IMR-90 (cell line): ENCODE measurements at regions not wholly inside any gene's neighbourhood (a gene's known extent, or its start where the extent isn't known, plus 50 kb on each side); places are given as distances from the start of the nearest gene placed in this dataset.

Experiments
- ATAC-seq: fragments of 200-7000 bp; cut with Tn5 transposase; 2 replicates; pipeline ENCODE4 v1.9.1; 2020; ENCODE audit warnings: low read depth, mild to moderate bottlenecking, moderate library complexity
- BruUV-seq: library from RNA; stranded (reverse); fragments of 400-500 nt; replicated peaks from 2 replicates; lab custom pipeline; 2021; lab: Mats Ljungman, UMichigan
- CTCF ChIA-PET: fragments of 300-600 bp; formaldehyde crosslinking; extraction: SDS; loops from one replicate; lab custom pipeline; 2021; ENCODE audit warnings: antibody characterized with exemption; lab: Yijun Ruan, JAX
- POLR2A ChIA-PET: fragments of 300-600 bp; sonication (Branson Sonifier 250); formaldehyde crosslinking; loops from one replicate; lab custom pipeline; 2022; ENCODE audit warnings: antibody characterized with exemption; ENCODE audit not compliant: unreplicated experiment; lab: Charles Lee
- DNase-seq: peaks from one replicate; pipeline ENCODE4 v3.0.0; 2013
- H2AFZ ChIP-seq: replicated peaks from 2 replicates; pipeline ENCODE3; 2013; ENCODE audit warnings: low read length, mild to moderate bottlenecking; ENCODE audit not compliant: poor library complexity
- H2AK5ac ChIP-seq: 2 replicates; pipeline ENCODE4 v1.6.1; 2013; ENCODE audit warnings: low read depth, low read length, inconsistent platforms
- H2AK9ac ChIP-seq: replicated peaks from 2 replicates; pipeline ENCODE3; 2013; ENCODE audit warnings: mild to moderate bottlenecking, low read depth, low read length, moderate library complexity; ENCODE audit not compliant: poor library complexity
- H2BK120ac ChIP-seq: 2 replicates; pipeline ENCODE4 v1.6.1; 2013; ENCODE audit warnings: low read depth, low read length, inconsistent platforms
- H2BK15ac ChIP-seq: 3 replicates; pipeline ENCODE4 v1.6.1; 2013; ENCODE audit warnings: low read depth, low read length, inconsistent platforms
- H2BK20ac ChIP-seq: 2 replicates; pipeline ENCODE4 v1.6.1; 2013; ENCODE audit warnings: low read depth, mild to moderate bottlenecking, inconsistent platforms, low read length, moderate library complexity
- H2BK5ac ChIP-seq: 2 replicates; pipeline ENCODE4 v1.6.1; 2013; ENCODE audit warnings: mild to moderate bottlenecking, low read depth, low read length, inconsistent platforms; ENCODE audit not compliant: poor library complexity, severe bottlenecking
- H3K14ac ChIP-seq: replicated peaks from 2 replicates; pipeline ENCODE4 v1.6.1; 2013; ENCODE audit warnings: low read depth, low read length, inconsistent platforms
- H3K18ac ChIP-seq: 2 replicates; pipeline ENCODE4 v1.6.1; 2013; ENCODE audit warnings: low read depth, low read length, control low read depth
- H3K23ac ChIP-seq: 2 replicates; pipeline ENCODE4 v1.6.1; 2013; ENCODE audit warnings: low read depth, low read length, inconsistent platforms
- H3K27ac ChIP-seq: 2 replicates; pipeline ENCODE4 v1.5.1; 2013; ENCODE audit warnings: mild to moderate bottlenecking, control low read depth, low read length; ENCODE audit not compliant: insufficient read depth
- H3K27me3 ChIP-seq: 2 replicates; pipeline ENCODE4 v1.6.1; 2013; ENCODE audit warnings: low read length; ENCODE audit not compliant: control insufficient read depth, insufficient read depth
- H3K36me3 ChIP-seq: 2 replicates; pipeline ENCODE4 v1.6.1; 2013; ENCODE audit warnings: low read length, mixed read lengths; ENCODE audit not compliant: control insufficient read depth, insufficient read depth
- H3K4ac ChIP-seq: 2 replicates; pipeline ENCODE4 v1.6.1; 2013; ENCODE audit warnings: low read depth, low read length, inconsistent platforms
- H3K4me1 ChIP-seq: 2 replicates; pipeline ENCODE4 v1.6.1; 2013; ENCODE audit warnings: low read length, mixed read lengths; ENCODE audit not compliant: control insufficient read depth, insufficient read depth
- H3K4me2 ChIP-seq: 2 replicates; pipeline ENCODE4 v1.6.1; 2013; ENCODE audit warnings: low read depth, mild to moderate bottlenecking, control low read depth, low read length, moderate library complexity
- H3K4me3 ChIP-seq: 2 replicates; pipeline ENCODE4 v1.5.1; 2013; ENCODE audit warnings: low read depth, mild to moderate bottlenecking, control low read depth, low read length, moderate library complexity; ENCODE audit not compliant: insufficient read depth
- H3K56ac ChIP-seq: 2 replicates; pipeline ENCODE4 v1.6.1; 2013; ENCODE audit warnings: low read length, inconsistent platforms; ENCODE audit not compliant: insufficient read depth; ENCODE audit errors: extremely low read depth
- H3K79me1 ChIP-seq, 2 experiments: 2 replicates each; pipeline ENCODE4 v1.6.1; 2013; ENCODE audit warnings: low read length in 2 of 2, inconsistent platforms in 1 of 2, low read depth in 1 of 2
- H3K9ac ChIP-seq: 2 replicates; pipeline ENCODE4 v1.6.1; 2013; ENCODE audit warnings: low read depth, low read length, control low read depth
- H3K9me1 ChIP-seq: 2 replicates; pipeline ENCODE4 v1.6.1; 2013; ENCODE audit warnings: low read length, inconsistent platforms; ENCODE audit not compliant: insufficient read depth
- H3K9me3 ChIP-seq: 2 replicates; pipeline ENCODE4 v1.6.1; 2013; ENCODE audit warnings: low read length; ENCODE audit not compliant: control insufficient read depth, insufficient read depth
- H4K20me1 ChIP-seq: 2 replicates; pipeline ENCODE4 v1.6.1; 2013; ENCODE audit warnings: low read length, inconsistent platforms; ENCODE audit not compliant: insufficient read depth
- H4K5ac ChIP-seq: 2 replicates; pipeline ENCODE4 v1.6.1; 2013; ENCODE audit warnings: mild to moderate bottlenecking, low read depth, low read length, control low read depth
- H4K8ac ChIP-seq, 2 experiments: 2 replicates each; pipeline ENCODE4 v1.6.1; 2013; ENCODE audit warnings: low read depth in 2 of 2, low read length in 2 of 2, control low read depth in 1 of 2, inconsistent platforms in 1 of 2
- H4K91ac ChIP-seq: 2 replicates; pipeline ENCODE4 v1.6.1; 2013; ENCODE audit warnings: low read depth, low read length, inconsistent platforms; ENCODE audit not compliant: insufficient read depth
- CHD1 ChIP-seq: IDR thresholded peaks from 2 replicates; pipeline ENCODE4 v1.6.1; 2012; ENCODE audit warnings: low read depth, low read length, improper control_type of control experiment
- MAFK ChIP-seq: IDR thresholded peaks from 2 replicates; pipeline ENCODE4 v1.6.1; 2012; ENCODE audit warnings: low read depth, low read length, improper control_type of control experiment
- NFE2L2 ChIP-seq: fragments of 150-350 bp; IDR thresholded peaks from 2 replicates; pipeline ENCODE4 v1.6.1; 2016; ENCODE audit warnings: low read depth, mild to moderate bottlenecking, low read length
- RFX5 ChIP-seq: IDR thresholded peaks from 2 replicates; pipeline ENCODE4 v1.8.0; 2012; ENCODE audit warnings: low read depth, mild to moderate bottlenecking, low read length, moderate library complexity
- WGBS, 2 experiments: methylation state at CpG; one replicate each; pipeline versions ENCODE4 v1.1.5 to v1.1.7; 2013; ENCODE audit warnings: missing lambda C conversion rate in 2 of 2; ENCODE audit not compliant: insufficient read length in 1 of 2; ENCODE audit errors: extremely low coverage in 2 of 2; 5-methylcytosine and 5-hydroxymethylcytosine counted together
- dilution Hi-C: fragments of 300-500 bp; cut with HindIII; formaldehyde crosslinking; loops from one replicate; pipeline ENCODE4 v1.14.3; 2018; ENCODE audit warnings: low sequenced_read_pairs; ENCODE audit not compliant: unreplicated experiment
- in situ Hi-C: fragments of 300-500 bp; cut with MboI; formaldehyde crosslinking; loops from 3 replicates; pipeline ENCODE4 v1.14.3; 2019; ENCODE audit warnings: low sequenced_read_pairs, inconsistent platforms, mixed read lengths
- intact Hi-C: fragments of 100-400 bp; cut with micrococcal nuclease; formaldehyde crosslinking; loops from 2 replicates; pipeline ENCODE4 v1.10.0; 2022
- TF ChIP-seq, protein P1 (sequence below): fragments of 150-350 bp; IDR thresholded peaks from 2 replicates; pipeline ENCODE4 v1.6.1; 2017; ENCODE audit warnings: mild to moderate bottlenecking, antibody characterized with exemption, low read length, low read depth
- TF ChIP-seq, protein P2 (sequence below): fragments of 150-350 bp; IDR thresholded peaks from 2 replicates; pipeline ENCODE4 v1.6.1; 2016; ENCODE audit warnings: low read depth, mild to moderate bottlenecking, low read length, moderate library complexity, borderline replicate concordance

DNA sequence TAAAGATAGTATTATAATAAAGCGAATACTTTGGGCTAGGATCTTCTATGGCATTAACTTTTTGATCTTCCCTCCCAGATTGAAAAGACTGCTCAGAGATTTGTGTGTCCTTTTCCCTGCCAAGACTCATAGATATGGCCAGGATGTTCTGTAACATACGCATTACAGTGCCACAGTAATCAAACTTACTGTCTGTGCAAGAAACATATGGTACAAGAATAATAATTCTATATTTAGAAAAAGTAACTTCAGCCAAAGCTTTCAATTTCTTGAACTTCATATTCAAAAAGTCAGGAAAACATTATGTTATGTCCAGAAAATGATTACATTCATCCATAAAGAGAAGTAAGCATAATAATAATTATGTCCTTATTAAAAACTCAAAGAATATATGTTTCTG, 100.9 kb upstream of the GUCY1A1 start:
- BruUV-seq = no TSS peak
- no peak for DNase-seq
- ChIA-PET CTCF (no interaction called here), POLR2A (no interaction called here)
- H3K23ac ChIP-seq = no peak overlapping the region
- H4K8ac ChIP-seq = no peak overlapping the region
- H3K9ac ChIP-seq = no peak overlapping the region
- in situ Hi-C loops (no loop called here), dilution Hi-C loops (no loop called here), intact Hi-C loops (no loop called here)
- H3K27me3 ChIP-seq = no peaks in the 10 kb centered on the region
- no CpG with 5 or more reads among the region's 2 CpGs for WGBS, 2 experiments
- H2BK5ac ChIP-seq = no peak overlapping the region
- H3K27ac ChIP-seq = no peak overlapping the region
- H3K9me1 ChIP-seq = no peaks in the 10 kb centered on the region; the same call in 1 of the 2 replicates
- H3K36me3 ChIP-seq = no peaks in the 10 kb centered on the region
- H2AFZ ChIP-seq = no peak overlapping the region
- H2AK9ac ChIP-seq = no peak overlapping the region
- H3K56ac ChIP-seq = no peak overlapping the region
- no peak overlapping the region for H3K18ac ChIP-seq
- no peaks in the 10 kb centered on the region for H3K79me1 ChIP-seq
- no peak overlapping the region for H3K14ac ChIP-seq
- H4K5ac ChIP-seq = no peak overlapping the region
- H3K4ac ChIP-seq = no peak overlapping the region
- H2BK15ac ChIP-seq = no peak overlapping the region
- H4K91ac ChIP-seq = no peak overlapping the region
- no peak overlapping the region for H2BK20ac ChIP-seq
- no peak overlapping the region for H3K4me3 ChIP-seq
- H3K4me2 ChIP-seq = no peak overlapping the region
- TF ChIP-seq, protein P1, sequence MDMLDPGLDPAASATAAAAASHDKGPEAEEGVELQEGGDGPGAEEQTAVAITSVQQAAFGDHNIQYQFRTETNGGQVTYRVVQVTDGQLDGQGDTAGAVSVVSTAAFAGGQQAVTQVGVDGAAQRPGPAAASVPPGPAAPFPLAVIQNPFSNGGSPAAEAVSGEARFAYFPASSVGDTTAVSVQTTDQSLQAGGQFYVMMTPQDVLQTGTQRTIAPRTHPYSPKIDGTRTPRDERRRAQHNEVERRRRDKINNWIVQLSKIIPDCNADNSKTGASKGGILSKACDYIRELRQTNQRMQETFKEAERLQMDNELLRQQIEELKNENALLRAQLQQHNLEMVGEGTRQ = no peak
- TF ChIP-seq NFE2L2 (no peak), MAFK (no peak), CHD1 (no peak), RFX5 (no peak)
- TF ChIP-seq, protein P2, sequence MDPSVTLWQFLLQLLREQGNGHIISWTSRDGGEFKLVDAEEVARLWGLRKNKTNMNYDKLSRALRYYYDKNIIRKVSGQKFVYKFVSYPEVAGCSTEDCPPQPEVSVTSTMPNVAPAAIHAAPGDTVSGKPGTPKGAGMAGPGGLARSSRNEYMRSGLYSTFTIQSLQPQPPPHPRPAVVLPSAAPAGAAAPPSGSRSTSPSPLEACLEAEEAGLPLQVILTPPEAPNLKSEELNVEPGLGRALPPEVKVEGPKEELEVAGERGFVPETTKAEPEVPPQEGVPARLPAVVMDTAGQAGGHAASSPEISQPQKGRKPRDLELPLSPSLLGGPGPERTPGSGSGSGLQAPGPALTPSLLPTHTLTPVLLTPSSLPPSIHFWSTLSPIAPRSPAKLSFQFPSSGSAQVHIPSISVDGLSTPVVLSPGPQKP = no peak
- ATAC-seq = no peak
- H3K4me1 ChIP-seq = no peaks in the 10 kb centered on the region
- H4K20me1 ChIP-seq = no peaks in the 10 kb centered on the region
- no peak overlapping the region for H2BK120ac ChIP-seq
- no peak overlapping the region for H2AK5ac ChIP-seq
- H3K9me3 ChIP-seq = no peaks in the 10 kb centered on the region
